ENCODE measurements at regions not wholly inside any gene's neighbourhood (a gene's known extent, or its start where the extent isn't known, plus 50 kb on each side); places are given as distances from the start of the nearest gene placed in this dataset.

DNA sequence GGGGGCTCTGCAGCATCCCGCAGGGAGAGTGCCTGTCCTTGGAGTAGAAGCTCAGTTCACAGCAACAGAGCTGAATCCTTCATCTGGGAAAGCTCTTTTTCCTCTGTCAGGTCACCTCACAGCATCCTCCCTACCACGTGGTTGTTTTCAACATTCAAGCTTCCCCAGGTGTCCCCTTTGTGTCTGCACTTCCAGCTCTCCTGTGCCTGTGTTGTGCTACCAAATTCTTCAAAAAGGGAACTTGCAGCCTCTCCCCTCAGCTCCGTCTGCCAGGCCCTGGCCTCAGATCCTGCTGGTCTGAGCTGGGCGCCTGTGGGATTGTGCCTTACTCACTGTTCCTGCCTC, 108.4 kb downstream of the FOXF2 start:
- Mint-ChIP-seq H3K4me3 (no peak overlapping the region), H3K27ac (no peak overlapping the region), H3K4me1 (no peaks in the 10 kb centered on the region), H3K27me3 (peaks cover 10% of the 10 kb centered on the region), H3K9me3 (peaks cover 5% of the 10 kb centered on the region), H3K36me3 (ENCODE audit: low read depth) (no peaks in the 10 kb centered on the region)
- TF ChIP-seq, protein P1, sequence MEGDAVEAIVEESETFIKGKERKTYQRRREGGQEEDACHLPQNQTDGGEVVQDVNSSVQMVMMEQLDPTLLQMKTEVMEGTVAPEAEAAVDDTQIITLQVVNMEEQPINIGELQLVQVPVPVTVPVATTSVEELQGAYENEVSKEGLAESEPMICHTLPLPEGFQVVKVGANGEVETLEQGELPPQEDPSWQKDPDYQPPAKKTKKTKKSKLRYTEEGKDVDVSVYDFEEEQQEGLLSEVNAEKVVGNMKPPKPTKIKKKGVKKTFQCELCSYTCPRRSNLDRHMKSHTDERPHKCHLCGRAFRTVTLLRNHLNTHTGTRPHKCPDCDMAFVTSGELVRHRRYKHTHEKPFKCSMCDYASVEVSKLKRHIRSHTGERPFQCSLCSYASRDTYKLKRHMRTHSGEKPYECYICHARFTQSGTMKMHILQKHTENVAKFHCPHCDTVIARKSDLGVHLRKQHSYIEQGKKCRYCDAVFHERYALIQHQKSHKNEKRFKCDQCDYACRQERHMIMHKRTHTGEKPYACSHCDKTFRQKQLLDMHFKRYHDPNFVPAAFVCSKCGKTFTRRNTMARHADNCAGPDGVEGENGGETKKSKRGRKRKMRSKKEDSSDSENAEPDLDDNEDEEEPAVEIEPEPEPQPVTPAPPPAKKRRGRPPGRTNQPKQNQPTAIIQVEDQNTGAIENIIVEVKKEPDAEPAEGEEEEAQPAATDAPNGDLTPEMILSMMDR (IDR thresholded peaks at IDR 0.05), result no peak
- ChIA-PET POLR2A (no interaction called here), CTCF (no interaction called here)
- DNase-seq, result no peak
- no peak for ATAC-seq (ENCODE audit: low read depth)
- intact Hi-C loops (cut with micrococcal nuclease), result no loop called here

DNA sequence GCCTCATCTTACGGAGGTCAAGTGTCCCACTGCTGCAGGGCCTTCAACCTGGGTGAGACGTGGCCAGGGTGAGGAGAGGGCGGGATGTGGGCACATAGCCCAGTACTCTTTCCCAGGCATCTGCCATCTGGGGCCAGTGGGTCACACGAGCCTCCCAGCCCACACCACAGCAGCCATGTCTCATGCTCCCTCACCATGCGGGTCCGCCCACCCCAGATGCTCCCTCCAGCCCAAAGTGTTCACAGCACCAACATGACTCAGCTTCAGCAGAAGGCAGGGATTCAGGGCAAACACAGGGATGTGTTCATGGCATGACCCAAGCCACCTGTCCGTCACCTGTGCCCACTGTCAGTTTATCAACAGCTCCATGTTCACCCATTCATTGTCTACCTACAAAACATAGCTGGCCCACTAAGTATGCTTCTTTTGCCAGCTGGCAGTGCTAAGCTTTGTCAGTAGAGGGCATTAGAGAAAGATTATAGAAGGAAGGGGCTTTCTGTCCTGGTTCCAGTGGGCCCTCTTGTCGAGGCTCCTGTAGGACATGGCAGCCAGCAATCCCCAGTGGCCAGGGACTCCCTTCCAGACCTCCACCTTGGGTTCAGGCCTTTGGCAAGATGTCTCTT, 109.2 kb downstream of the FOXF2 start:
- Mint-ChIP-seq H3K27ac (no peak overlapping the region), H3K4me3 (no peak overlapping the region), H3K4me1 (no peaks in the 10 kb centered on the region), H3K27me3 (peaks cover 13% of the 10 kb centered on the region), H3K9me3 (peaks cover 5% of the 10 kb centered on the region), H3K36me3 (ENCODE audit: low read depth) (no peaks in the 10 kb centered on the region)
- ChIA-PET POLR2A (no interaction called here), CTCF (no interaction called here)
- ATAC-seq (ENCODE audit: low read depth), result no peak
- DNase-seq, result no peak
- intact Hi-C loops (cut with micrococcal nuclease), result no loop called here
- TF ChIP-seq, protein P1 (IDR thresholded peaks at IDR 0.05), result no peak

DNA sequence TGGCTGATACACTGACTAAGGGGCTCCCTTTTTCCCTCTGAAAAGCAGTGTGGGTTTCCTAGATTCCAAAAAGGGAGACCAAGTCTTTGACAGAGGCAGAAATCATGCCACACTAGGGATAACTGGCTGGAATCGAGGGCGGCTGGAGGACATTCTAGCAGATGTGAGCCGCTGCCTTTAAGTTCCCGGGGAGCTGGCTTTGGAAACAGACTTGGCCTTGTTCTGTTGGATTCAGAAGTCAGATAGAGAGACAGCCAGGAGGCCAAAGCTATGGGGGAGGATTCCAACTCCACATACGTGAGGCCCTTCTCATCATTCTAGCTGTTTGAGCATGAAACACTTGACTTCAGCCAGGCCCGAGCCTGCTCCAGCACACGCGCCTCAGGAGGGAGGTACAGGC, 109.9 kb upstream of the FOXC1 start:
- peaks cover 13% of the 10 kb centered on the region for H3K27me3 Mint-ChIP-seq
- no peaks in the 10 kb centered on the region for H3K4me1 Mint-ChIP-seq
- H3K27ac Mint-ChIP-seq, result no peak overlapping the region
- TF ChIP-seq, protein P1 (IDR thresholded peaks at IDR 0.05), result no peak
- ChIA-PET POLR2A (no interaction called here), CTCF (no interaction called here)
- intact Hi-C loops (cut with micrococcal nuclease), result no loop called here
- no peak overlapping the region for H3K4me3 Mint-ChIP-seq
- no peaks in the 10 kb centered on the region for H3K36me3 Mint-ChIP-seq (ENCODE audit: low read depth)
- DNase-seq (no peak), ATAC-seq (ENCODE audit: low read depth) (no peak)
- peaks cover 5% of the 10 kb centered on the region for H3K9me3 Mint-ChIP-seq

DNA sequence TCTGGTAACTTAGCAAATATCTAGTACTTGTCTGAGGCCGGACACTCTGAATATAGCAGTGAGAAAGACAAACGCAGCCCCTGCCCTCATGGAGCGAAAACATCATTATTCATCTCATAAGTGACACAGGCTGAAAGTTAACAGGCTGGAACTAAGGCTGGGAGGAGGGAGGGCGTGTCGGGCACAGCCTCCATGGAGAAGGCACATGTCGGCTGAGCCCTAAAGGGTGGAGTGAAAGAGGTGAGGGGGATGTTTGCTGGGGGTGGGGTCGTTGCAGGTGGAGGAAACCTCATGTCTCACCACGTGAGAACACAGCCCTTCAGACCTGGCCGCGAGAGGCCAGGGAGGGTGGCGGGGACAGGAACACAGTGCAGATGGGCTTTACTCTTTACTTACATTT, 108.8 kb upstream of the FOXC1 start:
- ChIA-PET POLR2A (no interaction called here), CTCF (no interaction called here)
- Mint-ChIP-seq H3K9me3 (peaks cover 4% of the 10 kb centered on the region), H3K4me1 (no peaks in the 10 kb centered on the region), H3K36me3 (ENCODE audit: low read depth) (no peaks in the 10 kb centered on the region), H3K4me3 (no peak overlapping the region), H3K27me3 (peaks cover 13% of the 10 kb centered on the region), H3K27ac (no peak overlapping the region)
- intact Hi-C loops (cut with micrococcal nuclease), result no loop called here
- TF ChIP-seq, protein P1 (IDR thresholded peaks at IDR 0.05), result no peak
- no peak for ATAC-seq (ENCODE audit: low read depth)
- DNase-seq, result no peak

DNA sequence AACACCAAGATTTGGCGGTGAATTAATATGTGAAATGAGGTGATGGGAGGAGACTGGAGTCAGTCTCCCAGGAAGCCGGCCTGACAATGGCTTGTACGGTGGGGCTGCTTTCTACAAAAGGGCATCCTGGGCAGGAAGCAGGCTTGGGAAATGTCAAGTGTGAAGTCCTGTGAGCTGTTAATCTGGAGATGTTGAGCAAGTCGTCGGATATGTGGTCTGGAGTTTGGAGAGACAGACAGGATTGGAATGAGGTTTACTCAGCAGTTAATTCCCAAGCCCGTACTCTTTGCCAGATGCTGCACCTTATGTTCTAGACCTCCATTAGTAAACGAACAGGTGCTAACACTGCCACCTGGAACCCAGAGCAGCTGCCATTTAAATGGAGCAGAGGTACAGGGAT, 107.7 kb upstream of the FOXC1 start:
- Mint-ChIP-seq H3K9me3 (no peaks in the 10 kb centered on the region), H3K4me1 (no peaks in the 10 kb centered on the region), H3K36me3 (ENCODE audit: low read depth) (no peaks in the 10 kb centered on the region), H3K27me3 (peaks cover 13% of the 10 kb centered on the region), H3K4me3 (no peak overlapping the region), H3K27ac (no peak overlapping the region)
- POLR2A ChIA-PET, result no interaction called here
- CTCF ChIA-PET, result no interaction called here
- intact Hi-C loops (cut with micrococcal nuclease), result no loop called here
- TF ChIP-seq, protein P1 (IDR thresholded peaks at IDR 0.05), result no peak
- no peak for ATAC-seq (ENCODE audit: low read depth)
- DNase-seq, result no peak

All from activated B cell treated with CpG ODN at 0.5 μM for 24 hours (primary cell).